ENCODE measurements at regions not wholly inside any gene's neighbourhood (a gene's known extent, or its start where the extent isn't known, plus 50 kb on each side); places are given as distances from the start of the nearest gene placed in this dataset.

DNA sequence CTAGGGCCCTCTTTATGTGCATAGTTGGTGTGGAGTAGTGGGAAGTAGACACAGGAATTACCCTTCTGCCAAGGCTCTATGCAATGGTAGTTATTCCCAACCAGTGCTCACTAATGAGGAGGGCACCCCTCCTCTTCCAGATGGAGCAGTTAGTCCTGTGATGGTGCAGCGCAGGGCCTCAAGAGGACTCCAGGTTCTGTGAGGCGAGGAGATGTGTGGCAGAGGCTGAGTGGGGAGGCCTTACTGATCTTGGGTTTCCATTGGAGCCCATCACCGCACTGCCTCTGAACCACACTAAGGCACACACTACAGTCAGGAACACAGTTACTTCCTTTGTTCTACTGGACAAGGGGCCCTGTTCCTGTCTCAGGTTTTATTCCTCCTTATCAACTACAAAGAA, 122.5 kb upstream of the POU3F1 start:
- 95% methylated on average over 3 of the region's 3 CpGs for WGBS
- DNase-seq (ENCODE audit: low spot score), result no peak
- H3K9ac ChIP-seq (ENCODE audit: low read depth in 1 of 2, low read length in 2 of 2), result no peak overlapping the region

DNA sequence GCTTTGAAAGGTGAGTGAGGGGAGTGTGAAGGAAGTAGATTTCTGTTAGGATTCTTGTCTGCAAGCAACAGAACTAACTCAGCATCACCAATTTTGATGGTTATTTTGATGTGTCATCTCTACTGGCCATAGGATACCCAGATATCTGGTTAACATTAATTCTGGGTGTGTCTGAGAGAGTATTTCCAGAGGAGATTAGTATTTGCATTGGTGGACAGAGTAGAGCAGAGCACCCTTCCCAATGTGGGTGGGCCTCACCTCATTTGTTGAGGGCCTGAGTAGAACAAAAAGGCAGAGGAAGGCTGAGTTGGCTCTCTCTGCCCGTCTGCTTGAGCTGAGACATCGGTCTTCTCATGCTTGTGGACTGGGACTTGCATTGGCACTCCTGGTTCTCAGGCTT, 121.8 kb upstream of the POU3F1 start:
- Histone ChIP-seq H3K4me1 (ENCODE audit: control insufficient read depth in 4 of 4, insufficient read depth in 4 of 4, low read length in 3 of 4) (no peaks in the 10 kb centered on the region), H3K4me3 (ENCODE audit: low read depth in 1 of 3, low read length in 3 of 3) (no peak overlapping the region), H3K9ac (ENCODE audit: low read depth in 1 of 2, low read length in 2 of 2) (no peak overlapping the region), H3K27ac (ENCODE audit: low read depth in 1 of 2, low read length in 2 of 2) (no peak overlapping the region), H3K9me3 (ENCODE audit: control insufficient read depth in 4 of 4, low read length in 3 of 4) (no peaks in the 10 kb centered on the region), H3K27me3 (ENCODE audit: control insufficient read depth in 4 of 4, insufficient read depth in 4 of 4, low read length in 3 of 4) (no peaks in the 10 kb centered on the region), H3K36me3 (ENCODE audit: control insufficient read depth in 4 of 4, insufficient read depth in 3 of 4, low read depth in 1 of 4, low read length in 3 of 4) (no peaks in the 10 kb centered on the region)
- TF ChIP-seq FOXA1 (IDR thresholded peaks at IDR 0.05), result no peak
- TF ChIP-seq, protein P1, sequence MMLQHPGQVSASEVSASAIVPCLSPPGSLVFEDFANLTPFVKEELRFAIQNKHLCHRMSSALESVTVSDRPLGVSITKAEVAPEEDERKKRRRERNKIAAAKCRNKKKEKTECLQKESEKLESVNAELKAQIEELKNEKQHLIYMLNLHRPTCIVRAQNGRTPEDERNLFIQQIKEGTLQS (IDR thresholded peaks at IDR 0.05), result no peak
- TF ChIP-seq SP1 (IDR thresholded peaks at IDR 0.05), result no peak
- TF ChIP-seq, protein P2, sequence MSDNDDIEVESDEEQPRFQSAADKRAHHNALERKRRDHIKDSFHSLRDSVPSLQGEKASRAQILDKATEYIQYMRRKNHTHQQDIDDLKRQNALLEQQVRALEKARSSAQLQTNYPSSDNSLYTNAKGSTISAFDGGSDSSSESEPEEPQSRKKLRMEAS (IDR thresholded peaks at IDR 0.05), result no peak
- TF ChIP-seq RAD21 (IDR thresholded peaks at IDR 0.05), result no peak
- no peak for TF ChIP-seq NR2F2 (IDR thresholded peaks at IDR 0.05)
- TF ChIP-seq GABPA (IDR thresholded peaks at IDR 0.05 in 1 of 2, conservative IDR thresholded peaks at IDR 0.05 in 1 of 2), result no peak
- TF ChIP-seq HNF4G (IDR thresholded peaks at IDR 0.05), result no peak
- TF ChIP-seq RXRA (IDR thresholded peaks at IDR 0.05), result no peak
- TF ChIP-seq FOXA2 (IDR thresholded peaks at IDR 0.05), result no peak
- TF ChIP-seq YY1 (IDR thresholded peaks at IDR 0.05), result no peak
- TF ChIP-seq HNF4A (conservative IDR thresholded peaks at IDR 0.05), result no peak
- TF ChIP-seq, protein P3, sequence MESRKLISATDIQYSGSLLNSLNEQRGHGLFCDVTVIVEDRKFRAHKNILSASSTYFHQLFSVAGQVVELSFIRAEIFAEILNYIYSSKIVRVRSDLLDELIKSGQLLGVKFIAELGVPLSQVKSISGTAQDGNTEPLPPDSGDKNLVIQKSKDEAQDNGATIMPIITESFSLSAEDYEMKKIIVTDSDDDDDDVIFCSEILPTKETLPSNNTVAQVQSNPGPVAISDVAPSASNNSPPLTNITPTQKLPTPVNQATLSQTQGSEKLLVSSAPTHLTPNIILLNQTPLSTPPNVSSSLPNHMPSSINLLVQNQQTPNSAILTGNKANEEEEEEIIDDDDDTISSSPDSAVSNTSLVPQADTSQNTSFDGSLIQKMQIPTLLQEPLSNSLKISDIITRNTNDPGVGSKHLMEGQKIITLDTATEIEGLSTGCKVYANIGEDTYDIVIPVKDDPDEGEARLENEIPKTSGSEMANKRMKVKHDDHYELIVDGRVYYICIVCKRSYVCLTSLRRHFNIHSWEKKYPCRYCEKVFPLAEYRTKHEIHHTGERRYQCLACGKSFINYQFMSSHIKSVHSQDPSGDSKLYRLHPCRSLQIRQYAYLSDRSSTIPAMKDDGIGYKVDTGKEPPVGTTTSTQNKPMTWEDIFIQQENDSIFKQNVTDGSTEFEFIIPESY (IDR thresholded peaks at IDR 0.05), result no peak
- TF ChIP-seq JUND (IDR thresholded peaks at IDR 0.05), result no peak
- no peak for TF ChIP-seq TAF1 (conservative IDR thresholded peaks at IDR 0.05)
- no peak for TF ChIP-seq EGR1 (IDR thresholded peaks at IDR 0.05; ENCODE audit: low read depth in 2 of 2)
- TF ChIP-seq, protein P4, sequence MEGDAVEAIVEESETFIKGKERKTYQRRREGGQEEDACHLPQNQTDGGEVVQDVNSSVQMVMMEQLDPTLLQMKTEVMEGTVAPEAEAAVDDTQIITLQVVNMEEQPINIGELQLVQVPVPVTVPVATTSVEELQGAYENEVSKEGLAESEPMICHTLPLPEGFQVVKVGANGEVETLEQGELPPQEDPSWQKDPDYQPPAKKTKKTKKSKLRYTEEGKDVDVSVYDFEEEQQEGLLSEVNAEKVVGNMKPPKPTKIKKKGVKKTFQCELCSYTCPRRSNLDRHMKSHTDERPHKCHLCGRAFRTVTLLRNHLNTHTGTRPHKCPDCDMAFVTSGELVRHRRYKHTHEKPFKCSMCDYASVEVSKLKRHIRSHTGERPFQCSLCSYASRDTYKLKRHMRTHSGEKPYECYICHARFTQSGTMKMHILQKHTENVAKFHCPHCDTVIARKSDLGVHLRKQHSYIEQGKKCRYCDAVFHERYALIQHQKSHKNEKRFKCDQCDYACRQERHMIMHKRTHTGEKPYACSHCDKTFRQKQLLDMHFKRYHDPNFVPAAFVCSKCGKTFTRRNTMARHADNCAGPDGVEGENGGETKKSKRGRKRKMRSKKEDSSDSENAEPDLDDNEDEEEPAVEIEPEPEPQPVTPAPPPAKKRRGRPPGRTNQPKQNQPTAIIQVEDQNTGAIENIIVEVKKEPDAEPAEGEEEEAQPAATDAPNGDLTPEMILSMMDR (IDR thresholded peaks at IDR 0.05; ENCODE audit: low read depth, low read length, missing input control), result no peak
- TF ChIP-seq, protein P5, sequence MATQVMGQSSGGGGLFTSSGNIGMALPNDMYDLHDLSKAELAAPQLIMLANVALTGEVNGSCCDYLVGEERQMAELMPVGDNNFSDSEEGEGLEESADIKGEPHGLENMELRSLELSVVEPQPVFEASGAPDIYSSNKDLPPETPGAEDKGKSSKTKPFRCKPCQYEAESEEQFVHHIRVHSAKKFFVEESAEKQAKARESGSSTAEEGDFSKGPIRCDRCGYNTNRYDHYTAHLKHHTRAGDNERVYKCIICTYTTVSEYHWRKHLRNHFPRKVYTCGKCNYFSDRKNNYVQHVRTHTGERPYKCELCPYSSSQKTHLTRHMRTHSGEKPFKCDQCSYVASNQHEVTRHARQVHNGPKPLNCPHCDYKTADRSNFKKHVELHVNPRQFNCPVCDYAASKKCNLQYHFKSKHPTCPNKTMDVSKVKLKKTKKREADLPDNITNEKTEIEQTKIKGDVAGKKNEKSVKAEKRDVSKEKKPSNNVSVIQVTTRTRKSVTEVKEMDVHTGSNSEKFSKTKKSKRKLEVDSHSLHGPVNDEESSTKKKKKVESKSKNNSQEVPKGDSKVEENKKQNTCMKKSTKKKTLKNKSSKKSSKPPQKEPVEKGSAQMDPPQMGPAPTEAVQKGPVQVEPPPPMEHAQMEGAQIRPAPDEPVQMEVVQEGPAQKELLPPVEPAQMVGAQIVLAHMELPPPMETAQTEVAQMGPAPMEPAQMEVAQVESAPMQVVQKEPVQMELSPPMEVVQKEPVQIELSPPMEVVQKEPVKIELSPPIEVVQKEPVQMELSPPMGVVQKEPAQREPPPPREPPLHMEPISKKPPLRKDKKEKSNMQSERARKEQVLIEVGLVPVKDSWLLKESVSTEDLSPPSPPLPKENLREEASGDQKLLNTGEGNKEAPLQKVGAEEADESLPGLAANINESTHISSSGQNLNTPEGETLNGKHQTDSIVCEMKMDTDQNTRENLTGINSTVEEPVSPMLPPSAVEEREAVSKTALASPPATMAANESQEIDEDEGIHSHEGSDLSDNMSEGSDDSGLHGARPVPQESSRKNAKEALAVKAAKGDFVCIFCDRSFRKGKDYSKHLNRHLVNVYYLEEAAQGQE (IDR thresholded peaks at IDR 0.05), result no peak
- no peak for DNase-seq (ENCODE audit: low spot score)
- WGBS, result 96% methylated on average over 2 of the region's 2 CpGs

More for the DNA sequence above, 122.5 kb upstream of the POU3F1 start:
- Histone ChIP-seq H3K4me1 (ENCODE audit: control insufficient read depth in 4 of 4, insufficient read depth in 4 of 4, low read length in 3 of 4) (no peaks in the 10 kb centered on the region), H3K9me3 (ENCODE audit: control insufficient read depth in 4 of 4, low read length in 3 of 4) (no peaks in the 10 kb centered on the region), H3K4me3 (ENCODE audit: low read depth in 1 of 3, low read length in 3 of 3) (no peak overlapping the region), H3K27me3 (ENCODE audit: control insufficient read depth in 4 of 4, insufficient read depth in 4 of 4, low read length in 3 of 4) (no peaks in the 10 kb centered on the region), H3K27ac (ENCODE audit: low read depth in 1 of 2, low read length in 2 of 2) (no peak overlapping the region), H3K36me3 (ENCODE audit: control insufficient read depth in 4 of 4, insufficient read depth in 3 of 4, low read depth in 1 of 4, low read length in 3 of 4) (no peaks in the 10 kb centered on the region)
- TF ChIP-seq FOXA2 (IDR thresholded peaks at IDR 0.05) (no peak), HNF4A (conservative IDR thresholded peaks at IDR 0.05) (no peak)
- TF ChIP-seq, protein P4 (IDR thresholded peaks at IDR 0.05; ENCODE audit: low read depth, low read length, missing input control), result no peak

Data from liver (tissue), 8 donors.